Panc1 (cell line): ENCODE measurements at regions not wholly inside any gene's neighbourhood (a gene's known extent, or its start where the extent isn't known, plus 50 kb on each side); places are given as distances from the start of the nearest gene placed in this dataset.

Experiments used
- CTCF ChIP-seq: fragments of 450-650 bp; IDR thresholded peaks from 2 replicates; pipeline ENCODE4 v1.5.1; 2017; ENCODE audit warnings: mild to moderate bottlenecking
- POLR2AphosphoS5 ChIP-seq: IDR thresholded peaks from 2 replicates; pipeline ENCODE4 v1.6.1; 2012; ENCODE audit warnings: mild to moderate bottlenecking, low read depth, low read length, moderate library complexity
- TCF7L2 ChIP-seq: IDR thresholded peaks from 2 replicates; pipeline ENCODE4 v1.6.1; 2011; ENCODE audit warnings: mild to moderate bottlenecking, low read depth, low read length, inconsistent platforms

GRCh38 chr4:156615066-156615531, 356.5 kb downstream of the PDGFC start:
- TF ChIP-seq CTCF (no peak), POLR2AphosphoS5 (no peak), TCF7L2 (no peak)
